ENCODE measurements at regions not wholly inside any gene's neighbourhood (a gene's known extent, or its start where the extent isn't known, plus 50 kb on each side); places are given as distances from the start of the nearest gene placed in this dataset.

- TF ChIP-seq POLR2AphosphoS5 (IDR thresholded peaks at IDR 0.05; ENCODE audit: borderline replicate concordance, low read depth, low read length) (no peak), EZH2 (IDR thresholded peaks at IDR 0.05) (no peak), FOXP2 (optimal IDR thresholded peaks at IDR 0.05; ENCODE audit: control extremely low read depth, extremely low read length, insufficient read depth) (no peak)
These were observed 593.1 kb downstream of the MAT2B start for GRCh38 chr5:164098531-164098930.
